HG03103 (cell line): ENCODE measurements at regions not wholly inside any gene's neighbourhood (a gene's known extent, or its start where the extent isn't known, plus 50 kb on each side); places are given as distances from the start of the nearest gene placed in this dataset.
A peak's percentile ranks its signal among the peaks of the same experiment; 100 is the strongest.

ENCODE experiments used
- ATAC-seq: cut with Tn5 transposase; IDR thresholded peaks from one replicate; pipeline ENCODE4 v1.9.1; 2021; ENCODE audit warnings: low read depth; ENCODE audit not compliant: unreplicated experiment

DNA sequence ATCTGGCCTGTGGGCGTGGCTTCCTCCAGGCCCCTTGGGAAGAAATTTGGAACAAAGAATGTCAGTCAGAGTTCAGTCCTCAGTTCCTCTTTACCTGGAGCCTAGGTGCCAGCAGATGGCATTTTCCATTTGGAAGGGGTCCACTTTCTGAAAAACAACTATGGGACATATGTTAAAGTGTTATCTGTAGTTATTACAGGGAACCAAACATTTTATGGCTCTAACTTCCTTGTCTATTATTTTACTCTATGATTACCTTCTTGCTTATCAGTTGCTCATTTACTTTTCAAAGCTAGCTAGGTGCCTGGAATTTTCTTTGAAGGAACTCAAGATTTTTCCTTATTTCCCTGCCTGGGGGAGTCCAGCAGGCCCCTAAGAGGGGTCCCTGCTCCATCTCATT, 159.8 kb upstream of the PUDP start:
- ATAC-seq = no peak

GRCh38 chrX:7294483-7294882, 146.5 kb upstream of the PUDP start:
- ATAC-seq = no peak

DNA sequence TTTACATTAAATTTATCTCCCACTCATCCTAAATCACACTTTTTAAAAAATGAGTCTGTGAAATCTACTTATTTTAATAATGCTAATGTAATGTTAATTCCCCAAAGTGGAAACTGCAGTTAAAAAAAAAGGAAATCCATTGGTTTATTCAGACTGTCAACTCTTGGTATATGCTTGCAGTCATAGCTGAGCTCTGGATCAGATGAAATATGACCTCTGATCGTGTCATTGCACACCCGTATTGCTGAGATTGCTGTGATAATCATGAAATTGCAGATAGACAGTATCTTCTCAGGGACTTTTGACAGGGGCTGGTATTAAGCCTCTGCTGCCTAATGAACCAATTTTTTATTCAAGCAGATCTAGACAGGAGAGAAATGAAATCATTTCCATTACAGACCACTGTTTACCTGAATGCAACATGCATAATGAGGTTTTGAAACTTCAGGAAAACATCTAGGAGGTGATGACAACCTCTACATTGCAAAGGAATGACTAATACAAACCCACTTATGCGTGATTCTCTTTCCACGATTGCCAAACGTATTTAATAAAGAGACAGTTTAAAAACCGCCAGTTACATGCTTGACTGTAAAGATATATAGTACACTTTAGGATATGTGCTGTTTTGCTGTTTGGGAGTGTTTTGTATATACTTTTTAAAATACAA, 138.3 kb upstream of the PUDP start:
- no peak for ATAC-seq

- no peak for ATAC-seq
These were observed 137.8 kb upstream of the PUDP start for GRCh38 chrX:7285765-7286164.

- no peak for ATAC-seq
These were observed 135.8 kb upstream of the PUDP start for GRCh38 chrX:7283741-7284140.

DNA sequence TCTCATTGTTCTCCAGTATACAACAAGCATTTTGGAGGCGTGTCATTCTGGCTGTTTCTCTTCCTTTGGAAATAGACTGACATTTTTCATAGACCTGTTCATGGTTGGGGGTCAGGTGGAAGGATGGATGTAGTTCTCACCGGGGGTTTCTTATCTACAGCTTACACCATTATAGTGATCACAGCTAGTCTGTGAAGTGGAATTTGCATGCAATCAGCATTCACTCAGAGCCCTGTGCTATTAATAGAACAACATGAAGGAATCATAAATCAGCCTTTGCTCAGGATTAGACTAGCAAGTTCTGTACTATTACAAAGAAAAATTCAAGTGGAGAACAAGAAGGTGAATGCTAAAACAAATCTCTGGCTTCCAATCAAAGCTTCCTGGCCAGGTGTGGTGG, 132.6 kb upstream of the PUDP start:
- no peak for ATAC-seq

- no peak for ATAC-seq
These were observed 124.4 kb upstream of the PUDP start for GRCh38 chrX:7272346-7272745.

- no peak for ATAC-seq
These were observed 123.0 kb upstream of the PUDP start for GRCh38 chrX:7270933-7271332.

DNA sequence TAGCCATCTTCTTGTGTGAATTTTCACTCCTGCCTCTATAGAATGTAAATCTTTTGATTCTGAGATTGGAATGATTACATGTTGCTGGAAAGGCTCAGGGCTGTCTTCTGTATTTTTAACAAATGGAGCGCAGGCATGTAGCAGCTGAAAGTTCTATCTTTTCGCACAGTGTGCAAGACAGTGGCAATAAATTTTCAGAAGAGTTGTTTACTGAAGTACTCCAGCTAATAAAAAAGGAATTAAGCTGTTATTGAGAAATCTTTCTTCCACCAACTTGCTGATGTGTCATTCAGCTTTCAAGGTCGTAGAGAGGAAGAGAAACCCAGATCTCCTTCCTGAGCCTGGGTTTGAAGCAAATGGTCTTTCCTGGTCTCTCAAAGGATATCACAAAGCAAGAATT, 122.0 kb upstream of the PUDP start:
- no peak for ATAC-seq

DNA sequence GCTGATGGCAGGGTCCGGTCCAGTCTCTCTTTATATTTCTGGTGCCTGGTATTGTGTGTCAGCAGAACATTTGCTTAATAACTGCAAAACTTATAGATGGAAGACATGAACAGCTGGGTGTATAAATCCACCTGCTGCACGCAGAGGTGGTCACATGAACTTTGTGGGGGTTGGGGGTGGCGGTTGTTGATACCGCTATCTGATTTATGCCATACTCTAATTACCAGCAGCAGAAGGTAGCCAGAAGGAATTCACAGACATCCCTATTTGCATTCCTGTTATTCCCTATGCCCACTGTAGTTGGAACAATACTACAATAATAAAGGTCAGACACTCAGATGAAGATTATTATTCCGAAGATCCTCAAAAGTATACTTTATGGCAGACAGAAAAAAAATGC, 121.6 kb upstream of the PUDP start:
- no peak for ATAC-seq

DNA sequence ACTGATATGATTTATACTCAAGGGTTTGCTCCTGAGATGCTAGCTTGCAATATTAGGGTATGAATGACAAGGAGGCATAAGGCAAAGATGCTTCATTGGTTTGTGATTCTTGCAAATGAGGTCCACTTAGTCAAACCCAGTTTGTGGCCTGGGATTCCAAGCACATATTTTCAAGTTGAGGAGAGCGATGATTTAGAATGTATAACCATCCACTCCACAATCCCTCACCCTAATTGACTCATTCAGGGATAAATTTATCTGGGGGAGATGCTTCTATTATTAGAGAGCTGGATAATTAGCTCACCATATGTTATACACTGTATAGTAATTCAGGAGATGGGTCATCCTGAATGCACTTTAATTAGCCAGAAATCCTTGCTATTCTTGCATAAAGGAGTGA, 118.3 kb upstream of the PUDP start:
- no peak for ATAC-seq

- ATAC-seq = no peak
These were observed 116.4 kb upstream of the PUDP start for GRCh38 chrX:7264399-7264798.

- no peak for ATAC-seq
These were observed 116.0 kb upstream of the PUDP start for GRCh38 chrX:7263961-7264360.

- no peak for ATAC-seq
These were observed 115.4 kb upstream of the PUDP start for GRCh38 chrX:7263330-7263729.

DNA sequence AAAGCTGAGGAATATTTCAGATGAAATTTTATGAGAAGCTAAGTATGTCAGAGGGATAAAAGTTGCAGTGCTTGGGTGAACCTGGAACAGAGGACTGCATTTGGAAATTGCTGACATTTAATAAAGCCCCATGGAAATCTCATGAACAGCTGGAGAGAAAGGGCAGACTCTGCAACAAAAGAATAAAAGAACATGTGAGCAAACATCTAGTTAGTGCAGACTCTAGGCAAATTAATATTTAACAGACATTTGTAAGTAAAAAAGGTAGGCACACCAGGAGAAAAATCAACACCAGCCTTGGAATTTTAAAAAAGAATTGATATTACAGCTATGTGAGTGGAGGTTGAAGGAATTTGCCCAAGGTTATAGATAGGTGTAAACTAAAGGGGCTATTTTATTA, 114.6 kb upstream of the PUDP start:
- ATAC-seq = no peak

DNA sequence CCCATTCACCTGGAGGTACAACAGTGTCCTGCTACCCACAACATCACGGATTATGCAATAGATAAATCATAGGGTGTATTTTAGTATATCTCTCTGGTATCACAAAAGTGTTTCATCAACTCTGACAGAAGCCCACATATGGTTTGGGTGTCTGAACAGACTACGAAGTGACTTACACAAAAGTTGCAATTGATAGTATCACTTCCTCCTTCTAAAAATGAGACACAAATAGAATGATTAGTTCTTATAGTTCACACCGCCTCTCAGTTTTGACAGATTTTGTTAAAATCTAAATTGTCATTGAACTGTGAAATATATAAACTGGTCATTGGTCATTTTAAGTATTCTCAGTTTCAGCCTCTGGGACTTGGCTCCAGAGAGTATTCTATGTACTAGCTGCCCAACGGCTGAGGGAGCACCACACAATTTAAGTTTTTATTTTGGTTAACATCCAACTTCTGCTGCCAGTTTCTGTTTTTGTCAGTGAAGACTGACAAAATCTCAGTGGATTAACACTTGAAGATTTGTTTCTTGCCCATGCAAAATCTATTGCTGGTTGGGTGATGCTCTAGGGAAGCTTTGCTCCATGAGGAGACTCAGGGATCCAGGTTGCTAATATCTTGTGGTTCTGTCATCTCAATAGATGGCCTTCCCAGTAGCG, 113.8 kb upstream of the PUDP start:
- peak; percentile 81 for ATAC-seq

DNA sequence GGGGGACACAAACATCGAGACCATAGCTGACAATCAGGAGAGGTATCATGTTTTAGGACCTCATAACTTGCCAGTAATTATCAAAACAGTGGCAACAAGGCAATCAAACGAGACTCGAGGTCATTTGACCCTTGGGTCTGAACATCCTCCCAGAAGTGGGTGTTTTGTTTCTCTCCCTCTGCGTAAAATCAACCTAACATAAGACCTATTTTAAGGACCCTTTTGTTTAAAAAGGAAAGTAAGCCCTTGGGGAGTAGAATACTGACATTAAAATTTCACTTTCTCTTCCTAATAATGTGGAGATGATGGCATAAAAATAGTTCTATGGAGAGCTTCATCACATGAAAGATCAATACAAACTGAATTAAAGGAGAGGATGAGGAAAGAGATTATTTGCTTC, 106.2 kb upstream of the PUDP start:
- ATAC-seq = no peak

DNA sequence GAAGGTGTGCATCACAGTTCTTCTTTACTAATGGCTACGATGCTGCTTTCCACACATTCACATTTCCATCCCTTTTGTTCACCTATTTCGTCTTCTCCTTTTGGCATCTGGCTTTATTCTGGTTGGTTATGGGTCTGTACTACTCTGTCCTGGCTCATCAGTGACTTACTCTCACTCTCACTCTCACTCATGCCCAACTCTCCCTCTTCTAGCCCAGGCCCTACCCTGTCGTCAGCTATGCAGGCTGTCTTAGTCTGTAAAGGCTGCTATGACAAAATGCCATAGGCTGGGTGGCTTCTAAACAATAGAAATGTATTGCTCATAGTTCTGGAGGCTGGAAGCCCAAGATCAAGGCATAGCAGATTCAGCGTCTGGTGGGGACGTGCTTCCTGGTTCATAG, 105.6 kb upstream of the PUDP start:
- no peak for ATAC-seq

DNA sequence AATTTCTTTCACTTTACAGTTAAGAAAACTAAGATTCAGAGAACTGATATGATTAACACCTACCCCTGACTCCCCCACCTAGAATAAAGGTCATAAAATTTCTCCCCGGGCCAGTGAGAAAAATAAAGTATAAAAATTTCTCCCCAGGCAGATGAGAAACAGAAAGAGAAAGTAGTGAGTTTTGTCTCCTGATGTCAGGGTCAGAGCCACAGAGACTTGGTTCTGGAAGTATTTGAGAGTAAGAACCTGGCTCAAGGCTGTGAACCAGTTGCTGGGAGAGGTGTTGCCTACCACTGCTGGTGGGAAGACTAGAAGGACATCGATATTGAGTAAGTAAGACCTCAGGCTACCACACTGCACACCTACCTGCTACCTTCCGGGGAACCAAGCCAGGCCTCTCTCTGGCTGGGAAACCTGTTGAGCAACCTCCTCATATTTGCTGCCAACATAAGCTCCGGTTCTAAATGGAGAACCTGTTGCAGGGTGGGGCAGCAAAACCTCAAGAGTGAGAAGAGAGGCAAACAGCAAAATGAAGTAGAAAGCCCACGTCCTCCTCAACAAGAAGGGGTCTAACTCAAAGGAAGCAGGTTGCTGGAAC, 104.2 kb upstream of the PUDP start:
- ATAC-seq = no peak

DNA sequence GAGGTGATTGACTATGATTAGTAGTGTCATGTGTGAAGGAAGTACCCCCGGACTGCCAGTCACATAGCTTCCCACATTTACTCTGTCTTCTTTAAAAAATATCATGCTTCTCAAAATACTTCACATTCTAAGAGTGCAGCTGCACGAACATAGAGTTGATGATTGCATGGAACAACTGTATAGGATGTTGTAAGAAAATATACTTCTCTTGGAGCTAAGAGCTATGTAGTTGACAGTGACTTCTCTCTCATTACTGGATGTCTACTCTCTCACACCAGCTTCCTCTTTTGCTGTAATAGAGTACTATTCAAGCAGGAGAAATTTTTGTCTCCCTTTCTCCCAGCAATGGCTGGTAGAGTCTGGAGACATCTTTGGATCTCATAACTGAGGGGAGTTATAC, 99.4 kb upstream of the PUDP start:
- no peak for ATAC-seq

DNA sequence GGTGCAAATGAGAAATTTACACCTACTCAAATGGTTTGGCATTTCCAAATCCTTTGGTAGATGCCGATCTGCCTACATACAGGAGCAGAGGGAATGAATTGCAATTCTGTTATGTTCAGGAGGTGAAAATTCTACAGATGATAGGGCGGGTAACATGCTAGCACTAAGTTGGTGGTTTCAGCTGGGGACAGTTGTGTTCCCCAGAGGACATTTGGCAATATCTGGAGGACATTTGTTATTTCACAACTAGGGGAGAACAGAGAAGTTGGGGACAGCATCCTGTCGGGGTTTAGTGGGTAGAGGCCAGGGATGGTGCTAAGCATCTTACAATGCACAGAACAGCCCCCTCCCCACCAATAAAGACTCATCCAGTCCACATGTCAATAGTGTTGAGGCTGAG, 96.5 kb upstream of the PUDP start:
- no peak for ATAC-seq

GRCh38 chrX:7242613-7243012, 94.7 kb upstream of the PUDP start:
- peak; percentile 96 for ATAC-seq
